HCT116 (cell line): ENCODE measurements at regions not wholly inside any gene's neighbourhood (a gene's known extent, or its start where the extent isn't known, plus 50 kb on each side); places are given as distances from the start of the nearest gene placed in this dataset.

Experiments
- ATAC-seq: fragments of 200-7000 bp; cut with Tn5 transposase; 2 replicates; pipeline ENCODE4 v1.9.1; 2020; ENCODE audit warnings: mild to moderate bottlenecking, moderate library complexity
- BruUV-seq: library from RNA; stranded (reverse); fragments of 400-500 nt; replicated peaks from 2 replicates; lab custom pipeline; 2021; lab: Mats Ljungman, UMichigan
- CTCF ChIA-PET: fragments of 300-600 bp; sonication (Branson Sonifier 250); formaldehyde crosslinking; loops from one replicate; lab custom pipeline; 2021; ENCODE audit warnings: antibody characterized with exemption; lab: Charles Lee
- POLR2A ChIA-PET: fragments of 300-600, 350-600 bp; sonication (Branson Sonifier 250); formaldehyde crosslinking; loops from one replicate; lab custom pipeline; 2021; ENCODE audit warnings: antibody characterized with exemption; lab: Charles Lee
- RAD21 ChIA-PET, 2 experiments: fragments of 300-600 bp; sonication (Branson Sonifier 250); formaldehyde crosslinking; loops; one replicate each; lab custom pipeline; 2023; ENCODE audit warnings: low total read pairs in 2 of 2; ENCODE audit not compliant: uncharacterized antibody in 2 of 2, unreplicated experiment in 2 of 2, low non-redundant PET in 1 of 2; lab: Charles Lee
- DNase-seq: peaks from one replicate; pipeline ENCODE4 v3.0.0-alpha.2; 2010; ENCODE audit warnings: low read depth, low spot score
- H2AFZ ChIP-seq: fragments of 200-600 bp; shearing (Covaris generic), sonication (generic); 2 replicates; pipeline ENCODE4 v1.6.1; 2017; ENCODE audit warnings: low read depth, mixed run types, mixed read lengths, antibody characterized with exemption, low read length; ENCODE audit not compliant: poor library complexity, severe bottlenecking
- H3K27ac ChIP-seq: 2 replicates; pipeline ENCODE4 v1.5.1; 2012; ENCODE audit warnings: low read depth, low read length
- H3K27me3 ChIP-seq: fragments of 200-600 bp; sonication (generic); 2 replicates; pipeline ENCODE4 v1.6.1; 2016; ENCODE audit warnings: mixed run types, low read length, mixed read lengths; ENCODE audit not compliant: insufficient read depth
- H3K36me3 ChIP-seq, 2 experiments: fragments of 200-500 bp in 1 of 2; fragments of 200-600 bp in 1 of 2; sonication (Bioruptor generic) in 1 of 2; sonication (generic) in 1 of 2; 2 replicates each; pipeline versions ENCODE4 v1.5.1 to v1.6.1; 2014 to 2016; ENCODE audit warnings: low read length in 2 of 2, inconsistent platforms in 1 of 2, mixed read lengths in 1 of 2, mixed run types in 1 of 2; ENCODE audit not compliant: insufficient read depth in 2 of 2, control insufficient read depth in 1 of 2
- H3K4me1 ChIP-seq, 2 experiments: fragments of 200-600 bp in 1 of 2; sonication (generic) in 1 of 2; 2 replicates each; pipeline versions ENCODE4 v1.5.1 to v1.6.1; 2012 to 2017; ENCODE audit warnings: low read length in 2 of 2, inconsistent platforms in 1 of 2, mild to moderate bottlenecking in 1 of 2, mixed read lengths in 1 of 2, mixed run types in 1 of 2, moderate library complexity in 1 of 2; ENCODE audit not compliant: insufficient read depth in 2 of 2, control insufficient read depth in 1 of 2
- H3K4me2 ChIP-seq: fragments of 200-600 bp; sonication (generic); 2 replicates; pipeline ENCODE4 v1.6.1; 2017; ENCODE audit warnings: mixed run types, low read length, mixed read lengths
- H3K4me3 ChIP-seq, 2 experiments: fragments of 200-600 bp in 1 of 2; sonication (generic) in 1 of 2; replicated peaks in 1 of 2; 2 replicates each; pipeline ENCODE4 v1.5.1; 2011 to 2016; ENCODE audit warnings: low read length in 2 of 2, control low read depth in 1 of 2, low read depth in 1 of 2, mild to moderate bottlenecking in 1 of 2, mixed read lengths in 1 of 2, mixed run types in 1 of 2
- H3K79me2 ChIP-seq: fragments of 200-600 bp; sonication (generic); 2 replicates; pipeline ENCODE4 v1.6.1; 2017; ENCODE audit warnings: mild to moderate bottlenecking, mixed run types, low read length, moderate library complexity, mixed read lengths; ENCODE audit not compliant: insufficient read depth
- H3K9ac ChIP-seq: fragments of 200-600 bp; sonication (generic); 2 replicates; pipeline ENCODE4 v1.6.1; 2016; ENCODE audit warnings: low read length, mixed read lengths
- H3K9me2 ChIP-seq: fragments of 200-600 bp; sonication (generic), shearing (Covaris generic); 2 replicates; pipeline ENCODE4 v1.6.1; 2017; ENCODE audit warnings: mixed run types, mild to moderate bottlenecking, moderate library complexity; ENCODE audit not compliant: insufficient read depth
- H3K9me3 ChIP-seq, 2 experiments: fragments of 200-500 bp in 1 of 2; fragments of 200-600 bp in 1 of 2; sonication (Bioruptor generic) in 1 of 2; sonication (generic) in 1 of 2; 2 replicates each; pipeline ENCODE4 v1.6.1; 2014 to 2017; ENCODE audit warnings: low read length in 2 of 2, mixed read lengths in 2 of 2, inconsistent platforms in 1 of 2, low read depth in 1 of 2, mild to moderate bottlenecking in 1 of 2, mixed run types in 1 of 2, moderate library complexity in 1 of 2; ENCODE audit not compliant: control insufficient read depth in 1 of 2, insufficient read depth in 1 of 2
- H4K20me1 ChIP-seq: fragments of 200-600 bp; sonication (generic), shearing (Covaris generic); 2 replicates; pipeline ENCODE4 v1.6.1; 2017; ENCODE audit warnings: mixed run types, mild to moderate bottlenecking, moderate library complexity; ENCODE audit not compliant: insufficient read depth
- CEBPB ChIP-seq: IDR thresholded peaks from 2 replicates; pipeline ENCODE4 v1.6.1; 2012; ENCODE audit warnings: low read depth
- EZH2 ChIP-seq: fragments of 200-600 bp; sonication (generic); IDR thresholded peaks from 2 replicates; pipeline ENCODE4 v1.6.1; 2017; ENCODE audit warnings: antibody characterized with exemption, mixed run types
- FOSL1 ChIP-seq: IDR thresholded peaks from 2 replicates; pipeline ENCODE4 v1.6.1; 2012; ENCODE audit warnings: low read depth
- POLR2A ChIP-seq: IDR thresholded peaks from 2 replicates; pipeline ENCODE4 v1.7.0; 2011; ENCODE audit warnings: borderline replicate concordance; ENCODE audit not compliant: insufficient read depth, insufficient read length; ENCODE audit errors: extremely low read depth
- SP1 ChIP-seq: IDR thresholded peaks from 2 replicates; pipeline ENCODE4 v1.6.1; 2012; ENCODE audit warnings: low read depth
- YY1 ChIP-seq: IDR thresholded peaks from 2 replicates; pipeline ENCODE4 v1.6.1; 2011; ENCODE audit warnings: low read length, low read depth, moderate library complexity, mild to moderate bottlenecking; ENCODE audit not compliant: insufficient replicate concordance; ENCODE audit errors: extremely low read depth
- ZNF274 ChIP-seq: fragments of 200-500 bp; sonication (Bioruptor generic); IDR thresholded peaks from 2 replicates; pipeline ENCODE4 v1.6.1; 2014; ENCODE audit warnings: mild to moderate bottlenecking, low read depth, low read length, inconsistent platforms
- intact Hi-C: fragments of 100-400 bp; cut with micrococcal nuclease; formaldehyde crosslinking; loops from 2 replicates; pipeline ENCODE4 v1.10.0; 2022
- TF ChIP-seq, protein P1 (sequence below): IDR thresholded peaks from 2 replicates; pipeline ENCODE4 v1.6.1; 2012

DNA sequence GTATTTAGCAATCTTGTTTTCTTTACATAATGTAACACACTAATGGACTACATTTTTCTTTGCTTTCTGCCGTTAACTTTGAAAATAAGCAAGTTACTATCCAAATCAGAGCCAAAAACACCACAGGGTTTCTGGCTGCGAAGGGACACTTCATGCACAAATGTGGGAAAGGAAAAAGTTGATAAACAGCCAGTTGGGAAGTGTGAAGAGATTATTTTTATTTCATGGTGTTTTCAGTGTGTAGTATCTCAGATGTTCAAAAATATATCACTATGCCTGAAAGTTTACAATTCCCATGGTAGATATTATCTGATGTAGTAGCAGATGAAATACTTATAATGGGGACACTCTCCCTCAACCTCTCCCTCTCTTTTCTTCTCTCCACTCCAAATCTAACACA, 135.3 kb downstream of the CETN3 start:
- Histone ChIP-seq H3K36me3 (no peaks in the 10 kb centered on the region), H3K9me2 (no peaks in the 10 kb centered on the region), H3K4me2 (no peak overlapping the region), H4K20me1 (no peaks in the 10 kb centered on the region), H3K27me3 (no peaks in the 10 kb centered on the region), H3K9ac (no peak overlapping the region), H3K79me2 (no peaks in the 10 kb centered on the region), H3K9me3 (no peaks in the 10 kb centered on the region), H2AFZ (no peak overlapping the region), H3K27ac (no peak overlapping the region), H3K4me3 (no peak overlapping the region), H3K4me1 (no peaks in the 10 kb centered on the region)
- intact Hi-C loops: no loop called here
- RAD21 ChIA-PET: no interaction called here
- POLR2A ChIA-PET: no interaction called here
- no peak for TF ChIP-seq ZNF274
- no peak for TF ChIP-seq YY1
- TF ChIP-seq POLR2A: no peak
- TF ChIP-seq SP1: no peak
- ATAC-seq (no peak), DNase-seq (no peak)
- no TSS peak for BruUV-seq
- CTCF ChIA-PET: interaction anchor here (0.7 kb wide), 1 partner anchor 9 kb away, joined by 4 read pairs; no protein-coding TSS in a partner anchor

GRCh38 chr5:90267646-90268045, 141.9 kb downstream of the CETN3 start:
- H3K4me1 ChIP-seq: no peaks in the 10 kb centered on the region
- H4K20me1 ChIP-seq: no peaks in the 10 kb centered on the region
- ChIA-PET POLR2A (no interaction called here), RAD21 (interaction anchor here in 1 of 2 experiments (1.2 kb wide), 1 partner anchor 1540 kb away, joined by 3 read pairs; no protein-coding TSS in a partner anchor), CTCF (no interaction called here)
- no peak overlapping the region for H3K4me3 ChIP-seq
- H3K9me2 ChIP-seq: no peaks in the 10 kb centered on the region
- no peaks in the 10 kb centered on the region for H3K9me3 ChIP-seq
- no peak for ATAC-seq
- BruUV-seq: no TSS peak
- no peak overlapping the region for H2AFZ ChIP-seq
- no peak overlapping the region for H3K27ac ChIP-seq
- intact Hi-C loops: no loop called here
- TF ChIP-seq CEBPB (no peak), FOSL1 (no peak), EZH2 (no peak)
- TF ChIP-seq, protein P1, sequence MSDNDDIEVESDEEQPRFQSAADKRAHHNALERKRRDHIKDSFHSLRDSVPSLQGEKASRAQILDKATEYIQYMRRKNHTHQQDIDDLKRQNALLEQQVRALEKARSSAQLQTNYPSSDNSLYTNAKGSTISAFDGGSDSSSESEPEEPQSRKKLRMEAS: no peak
- TF ChIP-seq, all 23 proteins: peak for 0
- no peak overlapping the region for H3K9ac ChIP-seq
- H3K4me2 ChIP-seq: no peak overlapping the region
- no peaks in the 10 kb centered on the region for H3K36me3 ChIP-seq
- H3K27me3 ChIP-seq: no peaks in the 10 kb centered on the region
- H3K79me2 ChIP-seq: no peaks in the 10 kb centered on the region
- no peak for DNase-seq
